ENCODE measurements at regions not wholly inside any gene's neighbourhood (a gene's known extent, or its start where the extent isn't known, plus 50 kb on each side); places are given as distances from the start of the nearest gene placed in this dataset.
"Not testable (repeated sequence)": the region's sequence is repeated elsewhere in the genome, so short reads cannot be mapped to it uniquely, and the experiment has no call there.

DNA sequence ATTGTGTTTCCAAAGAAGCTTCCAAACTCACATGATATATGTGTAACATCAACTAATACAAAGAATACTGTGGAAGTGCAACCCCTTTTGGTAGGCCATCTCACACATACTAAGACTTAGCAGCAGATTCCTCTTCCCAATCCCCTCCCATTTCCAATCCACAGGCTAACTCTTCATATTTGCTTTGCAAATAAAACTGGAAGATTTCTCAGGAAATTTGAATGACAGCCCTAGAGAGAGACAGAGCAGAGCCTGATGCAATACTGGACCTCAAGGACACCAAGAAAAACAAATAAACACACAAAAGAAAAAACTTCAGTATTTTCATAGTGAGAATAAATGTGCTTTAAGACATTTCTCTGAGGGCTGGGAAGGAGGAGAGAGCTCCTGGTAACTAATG, 190.2 kb upstream of the BRINP3 start:
- no peak for DNase-seq (ENCODE audit: low read depth)

DNA sequence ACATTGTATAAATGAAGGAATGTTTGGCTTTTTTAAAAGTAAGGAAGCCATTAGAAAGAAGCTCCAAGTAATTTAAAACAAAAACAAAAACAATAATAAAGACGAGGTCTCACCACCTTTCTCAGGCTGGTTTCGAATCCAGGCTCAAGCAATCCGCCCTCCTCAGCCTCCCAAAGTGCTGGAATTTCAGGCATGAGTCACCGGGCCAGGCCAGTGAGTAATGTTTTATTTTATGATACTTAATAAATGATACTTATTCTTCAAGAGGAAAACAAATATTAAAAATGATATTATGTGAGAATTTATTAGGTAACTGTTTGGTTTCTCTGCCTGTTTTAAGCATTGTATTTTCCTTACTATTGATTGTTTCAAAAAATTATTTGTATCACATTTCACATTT, 201.4 kb upstream of the BRINP3 start:
- DNase-seq (ENCODE audit: low read depth) = no peak

DNA sequence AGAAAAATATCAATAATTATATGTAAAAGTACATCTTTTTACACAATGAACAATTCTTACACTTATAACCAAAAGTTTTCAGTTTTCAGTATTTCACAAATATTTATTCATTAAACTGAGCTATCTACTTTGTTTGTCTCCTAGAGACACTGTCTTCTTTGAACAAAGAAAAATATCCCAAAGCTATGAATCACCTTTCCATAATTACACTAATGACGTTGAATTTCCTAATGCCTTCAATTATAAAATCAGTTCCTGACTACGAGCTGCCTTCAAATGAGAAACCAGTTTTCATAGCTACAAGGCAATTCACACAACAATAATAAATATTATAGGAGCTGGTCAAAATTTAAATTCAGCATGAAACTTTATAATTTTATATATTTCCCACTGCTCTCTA, 201.8 kb upstream of the BRINP3 start:
- DNase-seq (ENCODE audit: low read depth) = no peak

DNA sequence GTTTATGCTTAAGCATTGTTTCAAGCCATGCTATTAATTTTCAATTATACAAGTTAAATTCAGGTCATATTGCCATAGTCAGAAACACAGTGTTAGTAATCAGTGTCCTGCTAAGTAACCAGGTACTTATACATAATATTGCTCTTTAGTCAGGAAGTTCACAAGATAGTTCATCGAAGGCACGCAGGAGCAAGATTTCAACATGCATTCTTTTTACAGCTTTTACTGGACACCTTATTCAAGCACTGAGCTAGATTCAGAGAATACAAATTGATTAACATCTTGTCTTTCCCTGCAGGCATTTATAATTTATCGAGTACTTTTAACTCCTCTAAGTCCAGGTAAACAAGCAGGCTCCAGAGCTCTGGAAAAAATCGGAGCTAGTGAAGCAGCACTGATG, 202.3 kb upstream of the BRINP3 start:
- no peak for DNase-seq (ENCODE audit: low read depth)

DNA sequence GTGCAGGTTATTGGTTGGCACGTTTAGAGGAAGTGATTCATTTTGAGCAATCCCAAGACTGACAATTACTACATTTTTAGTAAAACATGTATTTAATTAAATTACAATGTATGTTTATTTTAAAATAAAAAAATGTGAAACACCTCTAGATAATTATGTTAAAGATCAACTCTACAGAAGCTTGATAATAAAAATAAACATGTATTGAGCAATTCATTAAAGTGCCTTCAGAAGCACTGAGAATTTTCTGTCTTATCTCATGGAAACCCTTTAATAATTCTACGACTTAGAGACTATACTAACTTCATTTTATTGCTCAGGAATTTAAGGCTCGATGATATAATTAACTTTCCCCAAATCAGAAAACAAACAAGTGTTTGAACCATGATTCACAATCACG, 208.0 kb upstream of the BRINP3 start:
- DNase-seq (ENCODE audit: low read depth) = no peak

DNA sequence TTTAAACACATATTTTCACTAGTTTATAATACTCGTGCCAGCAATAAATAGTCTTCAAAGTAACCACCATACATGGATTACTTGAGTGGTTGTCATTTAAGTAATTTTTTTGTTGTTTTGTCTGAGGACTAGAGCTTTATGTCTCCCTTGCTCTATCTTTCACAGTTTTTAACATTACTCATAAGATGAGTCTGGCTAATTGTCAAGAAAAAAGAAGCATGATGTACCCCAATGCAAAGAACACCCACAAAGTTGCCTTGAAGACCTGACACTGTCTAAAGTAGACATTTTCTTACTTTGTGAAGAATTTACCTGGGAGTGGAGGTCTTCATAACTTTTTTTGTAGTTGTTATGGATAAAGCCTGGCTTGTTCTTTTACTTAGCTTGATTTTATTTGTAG, 210.4 kb upstream of the BRINP3 start:
- DNase-seq (ENCODE audit: low read depth) = no peak

DNA sequence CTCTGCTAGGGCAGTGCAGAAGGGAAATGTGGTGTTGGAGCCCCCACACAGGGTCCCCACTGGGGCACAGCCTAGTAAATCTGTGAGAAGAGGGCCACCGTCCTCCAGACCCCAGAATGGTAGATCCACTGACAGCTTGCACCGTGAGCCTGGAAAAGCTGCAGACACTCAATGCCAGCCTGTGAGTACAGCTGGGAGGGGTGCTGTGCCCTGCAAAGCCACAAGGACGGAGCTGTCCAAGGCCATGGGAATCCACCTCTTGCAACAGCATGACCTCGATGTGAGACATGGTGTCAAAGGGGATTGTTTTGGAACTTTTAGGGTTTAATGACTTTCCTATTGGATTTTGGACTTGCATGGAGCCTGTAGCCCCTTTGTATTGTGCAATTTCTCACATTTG, 220.8 kb upstream of the BRINP3 start:
- not testable (repeated sequence) for DNase-seq (ENCODE audit: low read depth)

DNA sequence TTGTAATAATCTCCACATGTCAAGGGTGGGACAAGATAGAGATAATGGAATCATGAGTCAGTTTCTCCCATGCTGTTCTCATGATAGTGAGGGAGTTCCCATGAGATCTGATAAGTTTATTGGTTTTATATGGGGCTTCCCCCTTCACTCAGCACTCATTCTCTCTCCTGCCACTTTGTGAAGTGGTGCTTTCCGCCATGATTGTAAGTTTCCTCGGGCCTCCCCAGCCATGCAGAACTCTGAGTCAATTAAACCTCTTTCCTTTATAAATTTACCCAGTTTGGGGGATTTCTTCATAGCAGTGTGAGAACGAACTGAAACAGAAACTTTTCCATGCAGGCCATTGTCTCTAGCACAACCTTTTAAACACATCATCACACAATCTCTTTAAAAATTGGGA, 221.5 kb upstream of the BRINP3 start:
- DNase-seq (ENCODE audit: low read depth) = no peak

DNA sequence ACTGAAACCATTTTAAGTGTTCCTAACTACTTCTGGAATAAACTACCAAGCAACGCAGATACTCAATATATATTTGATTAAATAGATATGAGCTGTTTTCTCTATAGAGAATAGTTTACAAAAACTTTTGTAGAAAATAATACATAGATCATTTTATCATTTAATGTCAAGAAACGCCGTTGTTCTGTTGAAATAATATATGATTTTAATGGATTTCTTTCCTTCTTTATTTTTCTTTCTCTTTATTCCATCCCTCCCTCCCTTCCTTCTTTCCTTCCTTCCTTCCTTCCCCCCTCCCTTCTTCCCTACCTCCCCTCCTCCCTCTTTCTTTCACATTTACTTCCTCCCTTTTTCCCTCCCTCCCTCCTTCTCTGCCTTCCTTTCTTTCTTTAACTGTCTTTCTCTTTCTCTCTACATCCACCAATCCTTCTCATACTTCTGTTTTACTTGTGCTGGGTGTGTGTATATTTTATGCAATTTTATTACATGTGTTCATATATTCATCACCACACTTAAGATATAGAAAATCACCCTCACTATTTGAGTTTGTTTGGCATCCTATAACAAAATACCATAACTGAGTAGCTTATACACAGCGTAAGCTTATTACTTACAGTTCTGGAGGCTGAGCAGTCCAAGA, 230.9 kb upstream of the BRINP3 start:
- DNase-seq (ENCODE audit: low read depth) = no peak

DNA sequence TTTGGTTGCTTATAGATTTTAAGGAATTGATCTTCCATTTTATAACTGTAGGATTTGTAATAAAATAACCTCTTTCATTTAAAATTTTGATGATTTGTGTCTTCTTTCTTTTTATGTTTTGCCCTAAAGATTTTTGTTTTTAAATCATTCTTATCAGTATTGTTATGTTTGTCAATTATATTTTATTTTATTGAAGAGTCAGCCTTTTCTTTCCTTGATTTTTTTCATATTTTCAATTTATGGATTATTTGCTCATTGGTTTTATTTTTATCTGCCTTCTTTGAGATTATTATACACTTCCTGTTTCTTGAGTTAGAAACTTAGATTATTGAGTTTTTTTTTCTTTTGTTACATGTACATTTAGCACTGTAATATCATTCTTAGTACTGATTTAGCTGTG, 233.4 kb upstream of the BRINP3 start:
- DNase-seq (ENCODE audit: low read depth) = no peak

DNA sequence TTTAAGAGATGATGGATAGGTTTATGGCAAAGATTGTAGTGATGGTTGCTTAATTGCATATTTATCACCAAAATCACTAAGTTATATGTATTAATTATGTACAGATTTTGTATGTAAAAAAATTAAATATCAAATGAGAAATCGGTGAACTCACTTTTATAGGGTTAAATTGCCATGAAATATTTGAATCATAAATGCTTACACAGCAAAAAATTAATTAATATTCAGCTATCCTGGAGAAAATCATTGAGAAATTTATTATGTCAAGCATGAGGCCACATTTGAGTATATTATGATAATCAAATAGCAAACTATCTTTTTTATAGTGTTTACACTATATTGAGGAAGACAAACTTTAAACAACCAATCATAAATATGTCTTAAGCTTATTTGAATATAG, 239.4 kb upstream of the BRINP3 start:
- no peak for DNase-seq (ENCODE audit: low read depth)

DNA sequence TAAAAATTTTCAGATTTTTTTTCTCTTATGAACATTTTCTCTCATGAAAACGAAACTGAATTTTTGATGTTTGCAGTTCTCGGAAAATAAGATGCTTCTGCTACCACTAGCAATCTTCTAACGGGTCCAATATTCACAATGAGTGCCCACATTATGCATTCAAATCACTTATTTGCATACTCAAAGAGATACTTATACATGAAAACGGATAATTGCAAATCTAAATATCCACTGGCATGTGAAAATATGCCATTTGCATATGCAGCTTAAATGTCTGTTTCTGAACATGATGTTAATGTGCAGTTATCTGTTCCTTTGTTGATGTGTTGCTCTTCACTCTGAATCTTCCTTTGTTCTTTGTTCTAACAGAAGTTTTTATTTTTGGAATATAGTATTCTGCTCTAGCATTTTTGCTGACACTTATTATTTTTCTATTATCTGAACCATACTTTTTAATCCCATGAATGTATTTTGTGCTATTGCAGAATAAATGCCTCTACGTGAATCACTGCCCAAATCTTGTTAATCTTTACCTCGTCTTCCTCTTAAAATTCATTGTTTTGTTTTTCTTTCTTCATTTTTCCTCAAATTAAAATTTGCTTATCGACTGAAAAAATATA, 259.4 kb upstream of the BRINP3 start:
- DNase-seq (ENCODE audit: low read depth) = no peak

DNA sequence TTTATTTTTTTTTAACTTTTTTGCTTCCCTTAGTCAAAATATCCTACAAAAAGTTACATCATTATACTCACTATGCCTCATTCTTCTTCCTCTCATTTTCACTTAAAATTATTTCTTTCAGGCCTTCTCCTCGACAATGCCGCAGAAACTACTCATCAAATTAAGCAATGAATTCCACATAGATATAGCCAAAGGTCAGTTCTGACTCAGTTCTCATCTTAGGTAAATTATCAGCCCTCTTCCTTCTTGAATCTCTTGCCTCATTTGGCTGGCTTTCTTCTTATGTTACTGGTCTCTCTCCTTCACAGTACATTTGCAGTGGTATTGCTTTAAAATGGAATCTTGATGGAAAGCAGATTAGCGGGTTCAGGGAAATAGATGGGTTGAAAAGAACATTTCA, 260.7 kb upstream of the BRINP3 start:
- no peak for DNase-seq (ENCODE audit: low read depth)

DNA sequence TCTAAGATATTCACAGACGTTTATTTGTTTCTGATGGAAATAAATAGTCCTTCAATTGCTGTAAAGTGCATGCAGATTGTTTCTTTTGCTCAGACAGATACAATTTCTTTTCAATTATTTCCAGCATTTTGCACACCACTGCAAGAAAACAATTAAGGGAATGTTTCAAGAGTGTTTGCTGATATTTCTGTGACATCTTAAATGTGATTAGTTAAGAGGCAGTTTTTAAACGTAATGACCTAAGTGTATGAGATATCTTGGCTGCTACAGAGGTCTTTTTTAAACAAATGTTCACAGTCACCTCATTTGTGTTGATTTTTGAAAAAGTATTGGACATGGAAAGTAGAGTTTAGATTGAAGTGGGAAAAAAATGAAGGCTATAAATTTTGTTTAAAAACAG, 262.3 kb upstream of the BRINP3 start:
- DNase-seq (ENCODE audit: low read depth) = no peak

DNA sequence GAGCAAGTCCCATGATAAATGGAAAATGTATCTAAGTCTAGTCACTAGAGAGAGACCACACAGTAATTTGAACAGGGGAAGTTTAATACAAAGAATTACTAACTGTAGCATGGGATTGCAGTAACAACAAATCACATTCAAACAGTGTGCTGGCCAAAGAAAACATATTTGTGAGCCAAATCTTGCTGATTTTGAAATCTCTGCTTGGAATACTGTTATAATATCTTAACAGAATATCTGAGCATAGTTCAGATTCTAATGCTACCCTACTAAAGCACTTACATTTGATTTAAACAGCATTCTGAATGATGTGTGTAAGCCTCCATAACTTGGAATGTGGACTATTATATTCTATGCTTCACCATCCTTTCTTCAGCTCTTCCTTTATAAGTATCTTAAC, 270.0 kb upstream of the BRINP3 start:
- DNase-seq (ENCODE audit: low read depth) = peak; percentile 8

DNA sequence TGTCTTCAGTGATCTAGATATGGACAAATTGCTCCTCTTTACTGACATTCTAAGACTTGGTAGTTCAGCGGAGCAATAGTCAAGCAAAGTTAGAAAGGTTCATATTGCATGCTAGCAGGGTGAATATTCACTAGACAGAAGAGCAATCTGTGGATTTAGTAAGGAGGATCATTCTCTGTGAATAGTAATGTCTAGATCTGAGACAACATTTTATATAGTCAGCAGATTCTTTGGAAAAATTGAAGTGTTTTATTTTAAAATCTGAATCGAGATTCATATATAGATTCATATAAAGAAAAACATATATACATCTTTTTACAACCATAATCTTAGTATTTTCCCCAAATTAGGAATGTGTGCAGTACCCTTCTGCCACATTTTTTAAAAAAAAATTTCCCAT, 274.5 kb upstream of the BRINP3 start:
- no peak for DNase-seq (ENCODE audit: low read depth)

DNA sequence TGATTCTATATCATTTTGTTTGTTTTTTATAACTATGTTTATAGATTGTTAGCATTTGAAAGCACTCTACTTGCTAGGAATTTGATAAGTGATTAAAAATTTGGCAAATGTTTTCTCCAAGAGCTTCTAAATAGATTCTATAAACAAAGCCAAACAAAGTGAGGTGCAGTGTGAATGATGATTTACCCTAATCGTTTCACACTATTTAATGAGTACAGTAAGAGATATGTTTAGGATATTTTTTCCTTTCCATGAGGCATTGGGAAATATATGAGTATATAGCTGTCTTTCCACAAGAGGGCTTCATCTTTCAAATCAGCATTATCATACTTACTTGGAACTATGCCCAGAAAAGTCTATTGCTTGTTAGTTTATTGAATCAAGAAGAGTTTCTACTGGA, 277.0 kb upstream of the BRINP3 start:
- DNase-seq (ENCODE audit: low read depth) = peak; percentile 10

DNA sequence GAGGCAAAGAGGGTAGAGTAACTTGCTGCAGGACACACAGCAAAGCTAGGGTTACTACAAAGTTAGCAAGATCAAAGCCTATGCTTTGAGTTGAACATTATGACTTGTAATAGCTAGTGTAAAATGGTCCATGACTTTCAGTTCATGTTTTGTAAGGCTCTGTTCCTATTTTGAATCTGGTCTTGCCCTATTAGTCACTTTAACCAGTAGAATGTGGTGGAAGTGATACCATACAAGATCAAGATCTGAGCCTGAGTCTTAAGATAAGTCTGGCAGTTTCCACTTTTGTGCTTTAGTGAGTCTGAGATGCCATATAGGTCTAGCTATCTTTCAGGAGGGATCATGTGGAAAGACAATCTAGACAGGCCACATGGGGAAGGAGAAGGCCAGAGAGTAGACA, 282.1 kb upstream of the BRINP3 start:
- DNase-seq (ENCODE audit: low read depth) = no peak

DNA sequence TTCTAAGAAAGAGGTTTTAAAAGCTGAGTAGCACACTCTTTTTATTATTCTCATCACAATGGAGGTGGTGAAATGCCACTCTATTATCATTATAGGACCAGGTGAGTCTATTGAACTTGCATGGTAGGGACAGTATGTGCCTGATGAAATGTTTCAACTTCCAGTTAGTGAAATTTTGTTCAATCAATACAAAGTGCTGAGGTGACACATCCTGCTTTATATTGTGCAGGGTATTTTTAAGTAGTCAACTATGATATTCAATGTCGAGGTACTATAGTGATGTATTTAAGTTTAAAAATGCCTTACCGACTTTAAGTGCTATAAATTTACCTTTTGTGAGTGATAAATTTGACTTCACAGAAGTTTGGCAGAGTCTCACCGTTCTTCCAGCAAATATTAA, 284.7 kb upstream of the BRINP3 start:
- no peak for DNase-seq (ENCODE audit: low read depth)

DNA sequence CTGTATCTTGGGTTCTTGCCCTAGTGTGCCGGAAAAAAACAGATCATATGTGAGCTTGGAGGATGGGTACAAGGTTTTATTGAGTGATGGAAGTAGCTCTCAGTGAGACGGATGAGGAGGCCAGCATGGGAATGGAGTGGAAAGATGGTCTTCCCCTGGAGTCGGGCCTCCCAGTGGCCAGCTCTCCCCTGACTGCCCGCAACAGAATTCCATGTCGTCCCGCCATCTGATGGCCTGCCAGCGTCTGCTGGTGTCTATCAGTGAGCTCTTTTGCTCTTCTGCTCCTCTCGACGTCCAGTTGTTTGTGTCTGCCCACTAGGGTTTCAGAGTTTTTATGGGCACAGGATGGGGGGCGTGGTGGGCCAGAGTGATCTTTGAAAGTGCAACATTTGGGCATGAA, 315.2 kb upstream of the BRINP3 start:
- DNase-seq (ENCODE audit: low read depth) = no peak

DNA sequence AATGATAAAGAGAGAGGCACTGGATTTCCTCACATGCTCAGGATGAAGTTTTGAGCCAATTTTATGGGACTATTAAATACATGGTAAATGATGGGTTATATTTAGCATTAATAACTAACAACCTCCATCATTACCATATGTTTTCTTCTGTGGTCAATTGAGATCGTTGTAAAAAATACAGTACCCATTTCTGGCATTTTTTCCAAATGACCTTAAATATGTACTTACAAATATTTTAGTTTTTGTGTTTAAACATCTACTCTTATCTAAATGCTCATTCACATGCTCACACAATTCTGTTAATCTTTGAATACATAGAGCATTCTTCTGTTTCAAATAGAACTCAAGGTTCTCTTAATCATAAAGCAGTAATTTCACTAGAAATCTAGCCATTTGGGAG, 330.0 kb upstream of the BRINP3 start:
- DNase-seq (ENCODE audit: low read depth) = no peak

DNA sequence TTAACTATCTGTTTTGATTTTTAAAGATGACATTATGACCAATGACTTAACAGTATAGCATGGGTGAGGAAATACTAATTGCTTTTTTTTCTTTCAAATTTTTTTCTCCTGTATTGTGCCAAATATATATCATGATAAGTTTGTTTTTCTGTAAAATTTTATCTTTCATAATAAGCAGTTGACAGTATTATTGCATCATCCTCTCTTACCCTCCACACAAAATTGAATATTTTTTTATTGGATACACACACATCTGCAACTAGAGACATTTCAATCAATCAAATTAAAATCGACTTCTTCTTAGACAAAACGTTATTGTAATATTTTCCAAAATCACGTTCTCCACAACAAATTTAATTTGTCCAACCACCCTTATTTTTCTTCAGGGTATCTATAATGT, 330.4 kb upstream of the BRINP3 start:
- DNase-seq (ENCODE audit: low read depth) = no peak

DNA sequence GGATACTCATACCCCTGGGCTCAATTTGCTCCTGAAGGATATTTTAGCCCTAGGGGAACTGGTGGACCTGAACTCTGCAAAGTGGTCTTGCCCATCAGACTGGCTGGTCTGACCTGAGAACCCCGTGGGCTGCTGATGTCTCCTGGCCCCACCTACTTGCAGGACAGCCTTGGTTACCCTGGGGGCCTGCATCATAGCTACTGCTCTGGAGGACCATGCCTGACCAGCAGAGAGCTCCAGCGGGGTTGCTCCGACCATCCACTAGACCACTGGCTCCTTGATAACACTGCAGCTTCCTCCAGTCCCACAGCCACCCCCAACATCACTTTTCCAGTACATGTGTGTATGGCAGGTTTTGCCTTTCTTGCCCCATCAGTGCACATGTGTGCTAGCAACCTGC, 331.6 kb upstream of the BRINP3 start:
- no peak for DNase-seq (ENCODE audit: low read depth)

DNA sequence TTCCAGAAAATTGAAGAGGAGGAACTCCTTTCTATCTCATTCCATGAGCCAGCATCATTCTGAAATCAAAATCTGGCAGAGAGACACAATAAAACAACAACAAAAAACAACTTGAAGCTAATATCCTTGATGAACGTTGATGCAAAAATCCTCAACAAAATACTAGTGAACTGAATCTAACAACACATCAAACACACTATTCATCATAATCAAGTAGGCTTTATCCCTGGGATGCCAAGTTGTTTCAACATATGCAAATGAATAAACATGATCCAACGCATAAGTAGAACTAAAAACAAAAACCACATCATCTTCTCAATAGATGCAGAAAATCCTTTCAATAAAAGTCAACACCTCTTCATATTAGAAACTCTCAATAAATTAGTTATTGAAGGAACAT, 335.3 kb upstream of the BRINP3 start:
- DNase-seq (ENCODE audit: low read depth) = no peak

DNA sequence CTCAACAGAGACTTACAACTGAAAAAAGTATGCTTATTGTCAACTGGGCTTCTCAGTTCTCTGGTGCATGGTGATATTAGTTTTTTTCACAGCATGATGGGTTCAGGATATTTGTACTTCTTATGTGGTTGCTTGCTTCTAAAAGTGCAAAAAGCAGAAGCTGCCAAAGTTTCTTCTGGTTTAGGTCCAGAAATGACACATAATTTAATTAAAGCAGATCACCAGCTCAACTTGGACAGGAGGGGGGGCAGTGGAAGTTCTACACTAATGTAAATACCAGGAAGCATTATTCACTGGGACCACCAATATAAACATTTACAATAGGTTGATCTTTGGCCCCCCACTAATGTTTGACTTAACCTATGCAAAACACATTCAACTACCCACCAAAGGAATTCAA, 354.8 kb upstream of the BRINP3 start:
- no peak for DNase-seq (ENCODE audit: low read depth)
